Stimulated activated CD8-positive, alpha-beta memory T cell treated with anti-CD3 and anti-CD28 coated beads, Interleukin-2, amount 100 ng/mL, for 48 hours (primary cell): ENCODE measurements at regions not wholly inside any gene's neighbourhood (a gene's known extent, or its start where the extent isn't known, plus 50 kb on each side); places are given as distances from the start of the nearest gene placed in this dataset.

Source experiments
- DNase-seq, 2 donors: peaks; one replicate each; pipeline ENCODE4 v3.0.0-alpha.2; 2020; ENCODE audit warnings: low read depth in 2 of 2

DNA sequence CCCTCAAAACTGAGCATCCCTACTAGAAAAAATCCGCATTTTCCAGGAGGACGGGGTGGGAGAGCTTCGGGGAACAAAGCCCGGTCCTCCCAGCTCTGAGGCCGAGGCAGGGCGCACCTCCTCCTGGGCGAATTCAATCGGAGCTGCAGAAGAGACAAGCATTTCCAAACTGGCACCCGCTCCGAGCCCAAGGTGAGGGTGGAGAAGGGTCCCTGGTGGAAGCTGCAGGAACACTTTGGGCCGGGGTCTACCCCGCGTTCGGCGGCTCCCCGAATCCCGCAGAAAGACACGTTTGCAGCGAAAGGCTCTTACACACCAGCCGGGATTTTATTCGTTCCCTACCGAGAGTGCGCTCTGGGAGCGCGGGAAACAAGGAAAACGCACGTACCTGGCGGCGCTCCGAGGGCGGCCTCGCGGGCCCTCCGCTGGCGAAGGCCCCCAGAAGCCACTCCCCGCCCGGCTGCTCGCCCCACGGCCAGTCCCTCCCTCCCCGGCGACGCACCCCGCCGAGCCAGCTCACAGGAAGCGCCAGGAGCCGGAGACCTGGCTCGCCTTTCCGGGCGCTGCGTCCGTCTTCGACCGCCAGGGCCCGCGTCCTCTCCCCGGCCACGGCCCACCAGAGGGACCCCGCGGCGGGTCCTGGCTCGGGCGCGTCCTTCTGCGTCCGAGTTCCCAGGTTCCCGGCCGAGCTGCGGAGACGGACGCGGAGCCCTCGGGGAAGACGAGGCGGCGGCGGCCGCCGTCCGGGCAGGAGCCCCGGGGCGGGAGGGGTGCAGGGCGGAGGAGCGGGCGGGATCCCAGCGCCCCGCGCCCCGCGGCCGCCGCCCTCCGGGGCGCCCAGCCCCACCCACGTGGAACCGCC is 49.8 kb upstream of the BAHCC1 start:
- peak; percentile 51 to 54 for DNase-seq
